Thyroid gland (tissue), 4 donors: ENCODE measurements at regions not wholly inside any gene's neighbourhood (a gene's known extent, or its start where the extent isn't known, plus 50 kb on each side); places are given as distances from the start of the nearest gene placed in this dataset.

ENCODE experiments used
- CTCF ChIP-seq, 6 experiments: fragments of 200-600 bp in 3 of 6; fragments of 450-650 bp in 3 of 6; sonication (generic) in 3 of 6; IDR thresholded peaks; one replicate each; pipeline ENCODE4 v1.5.1; 2016 to 2019; ENCODE audit warnings: antibody characterized with exemption in 6 of 6, mild to moderate bottlenecking in 2 of 6, inconsistent platforms in 1 of 6, moderate library complexity in 1 of 6
- POLR2A ChIP-seq, 2 donors: fragments of 450-650 bp; IDR thresholded peaks; one replicate each; pipeline ENCODE4 v1.6.1; 2017; ENCODE audit warnings: antibody characterized with exemption in 2 of 2, mild to moderate bottlenecking in 2 of 2, moderate library complexity in 1 of 2

GRCh38 chr2:53362934-53363333 is 404.7 kb upstream of the CHAC2 start:
- TF ChIP-seq CTCF (IDR thresholded peaks at IDR 0.05) (no peak), POLR2A (IDR thresholded peaks at IDR 0.05) (no peak)
